Panc1 (cell line): ENCODE measurements at regions not wholly inside any gene's neighbourhood (a gene's known extent, or its start where the extent isn't known, plus 50 kb on each side); places are given as distances from the start of the nearest gene placed in this dataset.

ENCODE experiments used
- CTCF ChIP-seq: fragments of 450-650 bp; IDR thresholded peaks from 2 replicates; pipeline ENCODE4 v1.5.1; 2017; ENCODE audit warnings: mild to moderate bottlenecking
- POLR2AphosphoS5 ChIP-seq: IDR thresholded peaks from 2 replicates; pipeline ENCODE4 v1.6.1; 2012; ENCODE audit warnings: mild to moderate bottlenecking, low read depth, low read length, moderate library complexity
- REST ChIP-seq, 2 experiments: IDR thresholded peaks; 2 replicates each; pipeline ENCODE4 v1.6.1; 2011 to 2012; ENCODE audit warnings: low read depth in 2 of 2, control low read depth in 1 of 2, low read length in 1 of 2, mild to moderate bottlenecking in 1 of 2, moderate library complexity in 1 of 2; ENCODE audit not compliant: insufficient read depth in 1 of 2

DNA sequence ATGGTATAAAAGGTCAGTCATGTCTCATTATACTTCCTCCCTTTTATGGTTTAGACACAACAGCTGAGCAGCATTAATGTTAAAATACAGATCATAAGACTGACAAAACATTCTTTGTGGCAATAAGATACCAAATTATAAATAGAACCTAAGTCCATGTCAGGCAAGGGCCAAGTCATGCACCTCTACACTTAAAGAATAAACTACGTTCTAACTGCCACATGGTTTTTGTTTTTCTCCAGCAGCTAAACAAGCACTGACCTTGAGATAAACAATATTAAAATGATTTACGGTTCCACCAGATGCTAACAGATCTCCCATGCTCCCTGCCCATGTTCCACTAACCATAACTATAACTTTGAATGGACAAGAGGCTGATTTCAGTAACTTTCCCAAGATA lies 368.6 kb upstream of the TFPI start:
- TF ChIP-seq CTCF (no peak), REST (IDR thresholded peaks at IDR 0.05; ENCODE audit: insufficient read depth in 1 of 2, low read depth in 2 of 2, low read length in 1 of 2) (no peak), POLR2AphosphoS5 (no peak)
